Endothelial cell of umbilical vein (primary cell): ENCODE measurements at regions not wholly inside any gene's neighbourhood (a gene's known extent, or its start where the extent isn't known, plus 50 kb on each side); places are given as distances from the start of the nearest gene placed in this dataset.

Source experiments
- BruUV-seq: library from RNA; stranded (reverse); fragments of 400-500 nt; replicated peaks from 2 replicates; lab custom pipeline; 2021; lab: Mats Ljungman, UMichigan
- CTCF ChIA-PET: fragments of 300-600, 350-600 bp; sonication (Branson Sonifier 250); formaldehyde crosslinking; loops from one replicate; lab custom pipeline; 2021; ENCODE audit warnings: antibody characterized with exemption, inconsistent platforms; lab: Charles Lee
- POLR2A ChIA-PET: fragments of 300-600, 350-600 bp; sonication (Branson Sonifier 250); formaldehyde crosslinking; loops from one replicate; lab custom pipeline; 2021; ENCODE audit warnings: antibody characterized with exemption, inconsistent platforms; lab: Charles Lee
- DNase-seq: peaks from one replicate; pipeline ENCODE4 v3.0.0-alpha.2; 2011; ENCODE audit warnings: low read depth, low spot score
- FAIRE-seq: peaks from 2 replicates; lab custom pipeline; 2011; peaks lifted over from hg19 to GRCh38; lab: Jason Lieb, UNC
- H2AFZ ChIP-seq: 2 replicates; pipeline ENCODE4 v1.6.0; 2012; ENCODE audit warnings: low read depth, low read length, control low read depth, inconsistent platforms
- H3K27ac ChIP-seq: 2 replicates; pipeline ENCODE4 v1.5.1; 2011; ENCODE audit warnings: low read depth, mild to moderate bottlenecking, control low read depth, low read length, moderate library complexity; ENCODE audit not compliant: insufficient read depth
- H3K27me3 ChIP-seq, 2 experiments: 2 replicates each; pipeline versions ENCODE4 v1.6.0 to v1.6.1; 2011; ENCODE audit warnings: low read length in 2 of 2, mixed read lengths in 1 of 2; ENCODE audit not compliant: control insufficient read depth in 2 of 2, insufficient read depth in 2 of 2
- H3K36me3 ChIP-seq, 2 experiments: 2 replicates in 1 of 2; 3 replicates in 1 of 2; pipeline ENCODE4 v1.5.1; 2011; ENCODE audit warnings: low read length in 2 of 2, mild to moderate bottlenecking in 1 of 2, moderate library complexity in 1 of 2; ENCODE audit not compliant: control insufficient read depth in 2 of 2, insufficient read depth in 2 of 2; ENCODE audit errors: extremely low read depth in 1 of 2
- H3K4me1 ChIP-seq: 3 replicates; pipeline ENCODE4 v1.5.1; 2011; ENCODE audit warnings: mild to moderate bottlenecking, low read length; ENCODE audit not compliant: control insufficient read depth, insufficient read depth; ENCODE audit errors: extremely low read depth
- H3K4me2 ChIP-seq: 2 replicates; pipeline ENCODE4 v1.6.1; 2011; ENCODE audit warnings: low read length, control low read depth, mixed read lengths; ENCODE audit not compliant: insufficient read depth
- H3K4me3 ChIP-seq, 3 experiments: fragments of 200-600 bp in 1 of 3; sonication (generic), shearing (Covaris generic) in 1 of 3; replicated peaks in 1 of 3; 2 replicates each; pipeline ENCODE4 v1.5.1; 2011 to 2016; ENCODE audit warnings: control low read depth in 3 of 3, low read length in 3 of 3, mild to moderate bottlenecking in 2 of 3, inconsistent platforms in 1 of 3, low read depth in 1 of 3, moderate library complexity in 1 of 3; ENCODE audit not compliant: insufficient read depth in 1 of 3
- H3K79me2 ChIP-seq: 2 replicates; pipeline ENCODE4 v1.6.0; 2012; ENCODE audit warnings: low read length, inconsistent platforms; ENCODE audit not compliant: control insufficient read depth, insufficient read depth
- H3K9ac ChIP-seq: replicated peaks from 2 replicates; pipeline ENCODE3; 2011; ENCODE audit warnings: low read length, control low read depth; ENCODE audit not compliant: insufficient read depth; ENCODE audit errors: extremely low read depth
- H3K9me1 ChIP-seq: replicated peaks from 3 replicates; pipeline ENCODE4 v1.6.0; 2011; ENCODE audit warnings: mild to moderate bottlenecking, low read length; ENCODE audit not compliant: control insufficient read depth, insufficient read depth; ENCODE audit errors: extremely low read depth
- H3K9me3 ChIP-seq: replicated peaks from 2 replicates; pipeline ENCODE4 v1.5.1; 2012; ENCODE audit warnings: low read length, inconsistent platforms; ENCODE audit not compliant: control insufficient read depth, insufficient read depth
- H4K20me1 ChIP-seq: replicated peaks from 2 replicates; pipeline ENCODE3; 2011; ENCODE audit warnings: mild to moderate bottlenecking, low read length; ENCODE audit not compliant: control insufficient read depth, insufficient read depth; ENCODE audit errors: extremely low read depth
- CTCF ChIP-seq, 2 donors: IDR thresholded peaks; 1 replicate in 1 of 2; 2 replicates in 1 of 2; pipeline ENCODE4 v1.5.1; 2011; ENCODE audit warnings: low read length in 2 of 2, mild to moderate bottlenecking in 2 of 2, moderate library complexity in 2 of 2, control low read depth in 1 of 2, inconsistent platforms in 1 of 2, low read depth in 1 of 2; ENCODE audit not compliant: insufficient read depth in 1 of 2; ENCODE audit errors: extremely low read depth in 1 of 2
- EZH2 ChIP-seq: IDR thresholded peaks from 2 replicates; pipeline ENCODE4 v1.6.1; 2012; ENCODE audit warnings: borderline replicate concordance, low read depth, mild to moderate bottlenecking, moderate library complexity, low read length, inconsistent platforms; ENCODE audit not compliant: severe bottlenecking
- FOS ChIP-seq: IDR thresholded peaks from 2 replicates; pipeline ENCODE4 v1.6.1; 2011; ENCODE audit warnings: mild to moderate bottlenecking, low read length, moderate library complexity, borderline replicate concordance; ENCODE audit not compliant: insufficient read depth
- GATA2 ChIP-seq: IDR thresholded peaks from 2 replicates; pipeline ENCODE4 v1.7.0; 2011; ENCODE audit warnings: low read depth, mild to moderate bottlenecking, moderate library complexity, mixed read lengths, low read length; ENCODE audit not compliant: insufficient read length, insufficient read depth
- JUN ChIP-seq: IDR thresholded peaks from 2 replicates; pipeline ENCODE4 v1.6.1; 2011; ENCODE audit warnings: borderline replicate concordance, low read depth; ENCODE audit not compliant: insufficient read length, insufficient read depth
- MAX ChIP-seq: IDR thresholded peaks from 2 replicates; pipeline ENCODE4 v1.6.1; 2011; ENCODE audit not compliant: insufficient read depth, insufficient read length
- MYC ChIP-seq: IDR thresholded peaks from one replicate; pipeline ENCODE4 v1.6.1; 2011; ENCODE audit warnings: mild to moderate bottlenecking, low read depth, low read length
- POLR2A ChIP-seq: IDR thresholded peaks from 2 replicates; pipeline ENCODE4 v1.6.1; 2012; ENCODE audit warnings: low read depth, mild to moderate bottlenecking, control low read depth, low read length
- POLR2AphosphoS5 ChIP-seq: IDR thresholded peaks from 2 replicates; pipeline ENCODE4 v1.6.1; 2012; ENCODE audit warnings: low read depth, mild to moderate bottlenecking, control low read depth, low read length, moderate library complexity; ENCODE audit not compliant: insufficient read depth
- dilution Hi-C: fragments of 300-500 bp; cut with MboI; formaldehyde crosslinking; loops from one replicate; pipeline ENCODE4 v1.15.0; 2019; ENCODE audit warnings: low sequenced_read_pairs; ENCODE audit not compliant: extremely low pct_ligation_motif_present
- intact Hi-C: fragments of 100-400 bp; cut with micrococcal nuclease; formaldehyde crosslinking; loops from one replicate; pipeline ENCODE4 v1.10.0; 2022

GRCh38 chr20:62576815-62577489, 65.4 kb upstream of the SLCO4A1 start:
- no peaks in the 10 kb centered on the region for H3K9me3 ChIP-seq
- peak; percentile 28 for DNase-seq
- no peak overlapping the region for H3K4me3 ChIP-seq
- no peaks in the 10 kb centered on the region for H3K9me1 ChIP-seq
- H3K4me2 ChIP-seq: no peak overlapping the region
- dilution Hi-C loops (no loop called here), intact Hi-C loops (no loop called here)
- H3K4me1 ChIP-seq: no peaks in the 10 kb centered on the region
- H3K9ac ChIP-seq: no peak overlapping the region
- no peaks in the 10 kb centered on the region for H3K79me2 ChIP-seq
- no peak overlapping the region for H3K27ac ChIP-seq
- no TSS peak for BruUV-seq
- FAIRE-seq: no peak
- ChIA-PET CTCF (interaction anchor here (0.8 to 2.5 kb wide), 7 partner anchors 12 to 215 kb away, joined by 3 to 25 read pairs (median 4); no protein-coding TSS in a partner anchor), POLR2A (no interaction called here)
- H4K20me1 ChIP-seq: no peaks in the 10 kb centered on the region
- H3K27me3 ChIP-seq: peaks cover 0 to 5% of the 10 kb centered on the region in 2 experiments
- TF ChIP-seq GATA2 (no peak), POLR2AphosphoS5 (no peak), POLR2A (no peak), CTCF (IDR thresholded peaks at IDR 0.05; ENCODE audit: extremely low read depth in 1 of 2, insufficient read depth in 1 of 2, low read depth in 1 of 2, low read length in 2 of 2) (no peak), JUN (no peak), EZH2 (no peak), FOS (no peak), MYC (no peak), MAX (no peak)
- H3K36me3 ChIP-seq: no peaks in the 10 kb centered on the region
- H2AFZ ChIP-seq: no peak overlapping the region
